SH-SY5Y (cell line): ENCODE measurements at regions not wholly inside any gene's neighbourhood (a gene's known extent, or its start where the extent isn't known, plus 50 kb on each side); places are given as distances from the start of the nearest gene placed in this dataset.

Experiments
- GATA2 ChIP-seq: IDR thresholded peaks from 2 replicates; pipeline ENCODE4 v1.6.1; 2011; ENCODE audit warnings: mild to moderate bottlenecking, low read depth, low read length
- GATA3 ChIP-seq: IDR thresholded peaks from 2 replicates; pipeline ENCODE4 v1.6.1; 2011; ENCODE audit warnings: low read depth, mild to moderate bottlenecking, low read length, moderate library complexity

DNA sequence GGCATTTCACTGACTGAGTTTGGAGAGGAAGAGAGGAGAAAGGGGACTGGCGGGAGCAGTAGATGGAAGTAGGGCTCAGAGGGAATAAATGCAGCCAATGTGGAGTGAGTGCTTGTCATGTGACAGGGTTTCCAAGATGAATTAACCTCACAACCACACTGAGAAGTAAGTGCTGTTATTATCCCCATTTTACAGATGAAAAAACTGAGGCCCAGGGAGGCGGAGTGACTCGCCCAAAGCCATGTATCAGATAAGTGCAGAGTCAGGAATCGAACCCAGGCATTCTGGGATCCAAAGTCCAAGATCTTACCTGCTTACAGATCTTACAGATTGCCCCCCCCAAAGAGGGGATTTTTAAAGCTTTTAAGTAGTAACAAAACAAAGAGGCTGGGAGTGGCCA is 207.2 kb downstream of the SHQ1 start:
- no peak for TF ChIP-seq GATA3
- TF ChIP-seq GATA2, result no peak
